H1 (cell line): ENCODE measurements at regions not wholly inside any gene's neighbourhood (a gene's known extent, or its start where the extent isn't known, plus 50 kb on each side); places are given as distances from the start of the nearest gene placed in this dataset.

Experiments
- NANOG ChIP-seq: IDR thresholded peaks from 2 replicates; pipeline ENCODE4 v1.6.1; 2011; ENCODE audit warnings: low read length, low read depth, mild to moderate bottlenecking, inconsistent platforms; ENCODE audit not compliant: insufficient read depth, poor library complexity, severe bottlenecking
- SRF ChIP-seq: IDR thresholded peaks from 2 replicates; pipeline ENCODE4 v1.6.1; 2011; ENCODE audit warnings: mild to moderate bottlenecking, low read depth, low read length, moderate library complexity

DNA sequence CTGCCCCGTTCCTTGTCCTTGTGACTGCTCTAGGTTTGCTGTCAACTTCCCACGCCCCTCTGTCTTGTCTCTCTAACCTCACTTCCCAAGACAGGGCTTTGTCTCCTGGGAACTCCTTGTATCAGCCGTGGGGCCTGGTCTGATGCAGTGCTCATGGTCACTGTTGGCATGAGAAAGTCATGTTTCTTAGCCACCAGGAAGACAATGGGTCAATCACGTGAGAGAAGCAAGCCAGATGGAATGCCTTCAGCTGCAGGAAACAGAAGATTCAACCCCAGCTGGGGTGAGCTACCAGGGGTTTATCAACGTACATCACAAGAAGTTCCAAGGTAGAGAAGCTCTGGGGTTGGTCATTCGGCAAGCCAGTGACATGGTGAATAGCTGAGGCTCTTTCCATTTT lies 116.6 kb downstream of the IRF8 start (continued):
- no peak for TF ChIP-seq NANOG
- TF ChIP-seq SRF: no peak
- TF ChIP-seq, all 59 proteins: peak for 0
